Mesothelial cell of epicardium (in vitro differentiated cells): ENCODE measurements at regions not wholly inside any gene's neighbourhood (a gene's known extent, or its start where the extent isn't known, plus 50 kb on each side); places are given as distances from the start of the nearest gene placed in this dataset.

Experiments used
- DNase-seq, 2 experiments: peaks; one replicate each; pipeline ENCODE4 v3.0.0; 2021; ENCODE audit warnings: low spot score in 2 of 2; ENCODE audit not compliant: unreplicated experiment in 2 of 2
- H3K27ac Mint-ChIP-seq: 2 replicates; pipeline ENCODE4 v1.8.0; 2021; ENCODE audit warnings: mixed read lengths
- H3K27me3 Mint-ChIP-seq: 2 replicates; pipeline ENCODE4 v1.8.0; 2021; ENCODE audit warnings: low read depth, mixed read lengths
- H3K36me3 Mint-ChIP-seq: 2 replicates; pipeline ENCODE4 v1.8.0; 2021; ENCODE audit warnings: mixed read lengths
- H3K4me1 Mint-ChIP-seq: 2 replicates; pipeline ENCODE4 v1.8.0; 2021; ENCODE audit warnings: mixed read lengths
- H3K4me3 Mint-ChIP-seq: 2 replicates; pipeline ENCODE4 v1.8.0; 2021; ENCODE audit warnings: mild to moderate bottlenecking, moderate library complexity, mixed read lengths
- H3K9me3 Mint-ChIP-seq: 2 replicates; pipeline ENCODE4 v1.8.0; 2021; ENCODE audit warnings: mixed read lengths
- CTCF ChIP-seq: fragments of 200-600 bp; sonication (generic); IDR thresholded peaks from one replicate; pipeline ENCODE4 v1.5.0; 2021; ENCODE audit warnings: antibody characterized with exemption; ENCODE audit not compliant: unreplicated experiment

GRCh38 chr7:67550801-67551436, 554.3 kb downstream of the TYW1 start:
- Mint-ChIP-seq H3K27ac (no peak overlapping the region), H3K9me3 (peaks cover 4% of the 10 kb centered on the region), H3K27me3 (peaks cover 22% of the 10 kb centered on the region), H3K4me3 (no peak overlapping the region), H3K4me1 (peaks cover 11% of the 10 kb centered on the region), H3K36me3 (no peaks in the 10 kb centered on the region)
- no peak for TF ChIP-seq CTCF
- no peak for DNase-seq

- Mint-ChIP-seq H3K27ac (no peak overlapping the region), H3K4me3 (no peak overlapping the region), H3K36me3 (no peaks in the 10 kb centered on the region), H3K27me3 (peaks cover 36% of the 10 kb centered on the region), H3K4me1 (peaks cover 11% of the 10 kb centered on the region), H3K9me3 (peaks cover 4% of the 10 kb centered on the region)
- TF ChIP-seq CTCF: no peak
- no peak for DNase-seq
Observed at GRCh38 chr7:67552738-67553137, 556.1 kb downstream of the TYW1 start.

GRCh38 chr7:67553378-67553777, 556.7 kb downstream of the TYW1 start:
- DNase-seq: no peak
- H3K9me3 Mint-ChIP-seq: peaks cover 4% of the 10 kb centered on the region
- H3K4me1 Mint-ChIP-seq: peaks cover 11% of the 10 kb centered on the region
- peaks cover 39% of the 10 kb centered on the region for H3K27me3 Mint-ChIP-seq
- H3K4me3 Mint-ChIP-seq: no peak overlapping the region
- TF ChIP-seq CTCF: no peak
- no peak overlapping the region for H3K27ac Mint-ChIP-seq
- no peaks in the 10 kb centered on the region for H3K36me3 Mint-ChIP-seq

GRCh38 chr7:67554986-67555385, 558.4 kb downstream of the TYW1 start:
- no peak for TF ChIP-seq CTCF
- H3K9me3 Mint-ChIP-seq: peaks cover 14% of the 10 kb centered on the region
- H3K36me3 Mint-ChIP-seq: no peaks in the 10 kb centered on the region
- no peak for DNase-seq
- peaks cover 48% of the 10 kb centered on the region for H3K27me3 Mint-ChIP-seq
- H3K4me3 Mint-ChIP-seq: no peak overlapping the region
- H3K4me1 Mint-ChIP-seq: peaks cover 11% of the 10 kb centered on the region
- no peak overlapping the region for H3K27ac Mint-ChIP-seq

- DNase-seq: no peak
- Mint-ChIP-seq H3K36me3 (no peaks in the 10 kb centered on the region), H3K4me1 (no peaks in the 10 kb centered on the region), H3K4me3 (no peak overlapping the region), H3K9me3 (peaks cover 13% of the 10 kb centered on the region), H3K27ac (no peak overlapping the region), H3K27me3 (peaks cover 18% of the 10 kb centered on the region)
- TF ChIP-seq CTCF: no peak
Observed at GRCh38 chr7:67564959-67565358, 568.3 kb downstream of the TYW1 start.

GRCh38 chr7:67566101-67566500, 569.5 kb downstream of the TYW1 start:
- no peak for TF ChIP-seq CTCF
- no peak for DNase-seq
- H3K9me3 Mint-ChIP-seq: peaks cover 6% of the 10 kb centered on the region
- H3K27ac Mint-ChIP-seq: no peak overlapping the region
- no peaks in the 10 kb centered on the region for H3K36me3 Mint-ChIP-seq
- H3K27me3 Mint-ChIP-seq: peaks cover 18% of the 10 kb centered on the region
- H3K4me1 Mint-ChIP-seq: no peaks in the 10 kb centered on the region
- H3K4me3 Mint-ChIP-seq: no peak overlapping the region
